ENCODE measurements at regions not wholly inside any gene's neighbourhood (a gene's known extent, or its start where the extent isn't known, plus 50 kb on each side); places are given as distances from the start of the nearest gene placed in this dataset.

- Histone ChIP-seq H3K4me3 (replicated peaks in 1 of 3; ENCODE audit: insufficient read depth in 1 of 3, low read depth in 1 of 3, low read length in 3 of 3) (no peak overlapping the region), H3K9me1 (replicated peaks; ENCODE audit: control insufficient read depth, extremely low read depth, insufficient read depth, low read length) (no peaks in the 10 kb centered on the region), H3K36me3 (ENCODE audit: control insufficient read depth in 2 of 2, extremely low read depth in 1 of 2, insufficient read depth in 2 of 2, low read length in 2 of 2) (no peaks in the 10 kb centered on the region), H3K4me1 (ENCODE audit: control insufficient read depth, extremely low read depth, insufficient read depth, low read length) (no peaks in the 10 kb centered on the region), H3K79me2 (ENCODE audit: control insufficient read depth, insufficient read depth, low read length) (no peaks in the 10 kb centered on the region), H3K4me2 (ENCODE audit: insufficient read depth, low read length) (no peak overlapping the region), H3K9me3 (replicated peaks; ENCODE audit: control insufficient read depth, insufficient read depth, low read length) (no peaks in the 10 kb centered on the region), H3K9ac (replicated peaks; ENCODE audit: extremely low read depth, insufficient read depth, low read length) (no peak overlapping the region), H3K27ac (ENCODE audit: insufficient read depth, low read depth, low read length) (no peak overlapping the region), H3K27me3 (ENCODE audit: control insufficient read depth in 2 of 2, insufficient read depth in 2 of 2, low read length in 2 of 2) (peaks cover 18 to 28% of the 10 kb centered on the region in 2 experiments), H2AFZ (ENCODE audit: low read depth, low read length) (no peak overlapping the region), H4K20me1 (replicated peaks; ENCODE audit: control insufficient read depth, extremely low read depth, insufficient read depth, low read length) (no peaks in the 10 kb centered on the region)
- intact Hi-C loops (cut with micrococcal nuclease) (no loop called here), dilution Hi-C loops (cut with MboI; ENCODE audit: extremely low pct_ligation_motif_present, low sequenced_read_pairs) (no loop called here)
- TF ChIP-seq JUN (IDR thresholded peaks at IDR 0.05; ENCODE audit: borderline replicate concordance, insufficient read depth, insufficient read length, low read depth) = no peak
- TF ChIP-seq MAX (IDR thresholded peaks at IDR 0.05; ENCODE audit: insufficient read depth, insufficient read length) = no peak
- TF ChIP-seq FOS (IDR thresholded peaks at IDR 0.05; ENCODE audit: borderline replicate concordance, insufficient read depth, low read length) = no peak
- no peak for TF ChIP-seq MYC (IDR thresholded peaks at IDR 0.05; ENCODE audit: low read depth, low read length)
- TF ChIP-seq EZH2 (IDR thresholded peaks at IDR 0.05; ENCODE audit: borderline replicate concordance, low read depth, low read length, severe bottlenecking) = no peak
- no peak for TF ChIP-seq POLR2A (IDR thresholded peaks at IDR 0.05; ENCODE audit: low read depth, low read length)
- no peak for TF ChIP-seq GATA2 (IDR thresholded peaks at IDR 0.05; ENCODE audit: insufficient read depth, insufficient read length, low read depth, low read length)
- TF ChIP-seq CTCF (IDR thresholded peaks at IDR 0.05; ENCODE audit: extremely low read depth in 1 of 2, insufficient read depth in 1 of 2, low read depth in 1 of 2, low read length in 2 of 2) = no peak
- TF ChIP-seq POLR2AphosphoS5 (IDR thresholded peaks at IDR 0.05; ENCODE audit: insufficient read depth, low read depth, low read length) = no peak
- DNase-seq (ENCODE audit: low read depth, low spot score) (no peak), FAIRE-seq (no peak)
- CTCF ChIA-PET = no interaction called here
- BruUV-seq (replicated peaks) = no TSS peak
- POLR2A ChIA-PET = no interaction called here
These were observed 181.9 kb upstream of the KCNG1 start for GRCh38 chr20:51204794-51205193.
